Nephron (organoid): ENCODE measurements at regions not wholly inside any gene's neighbourhood (a gene's known extent, or its start where the extent isn't known, plus 50 kb on each side); places are given as distances from the start of the nearest gene placed in this dataset.

Experiments
- H3K27ac Mint-ChIP-seq, 3 experiments: 2 replicates each; pipeline ENCODE4 v1.8.0; 2020; ENCODE audit warnings: mixed read lengths in 3 of 3, mild to moderate bottlenecking in 2 of 3, moderate library complexity in 1 of 3
- H3K27me3 Mint-ChIP-seq: 2 replicates; pipeline ENCODE4 v1.8.0; 2021; ENCODE audit warnings: low read depth, mild to moderate bottlenecking, moderate library complexity, mixed read lengths
- H3K36me3 Mint-ChIP-seq: 2 replicates; pipeline ENCODE4 v1.8.0; 2020; ENCODE audit warnings: low read depth, mixed read lengths
- H3K4me1 Mint-ChIP-seq: 2 replicates; pipeline ENCODE4 v1.8.0; 2020; ENCODE audit warnings: mixed read lengths
- H3K4me3 Mint-ChIP-seq, 3 experiments: 2 replicates each; pipeline ENCODE4 v1.8.0; 2020; ENCODE audit warnings: mild to moderate bottlenecking in 3 of 3, mixed read lengths in 3 of 3, moderate library complexity in 2 of 3
- H3K9me3 Mint-ChIP-seq: 2 replicates; pipeline ENCODE4 v1.8.0; 2020; ENCODE audit warnings: mixed read lengths
- TF ChIP-seq, protein P1 (sequence below), 3 experiments: fragments of 200-600 bp; sonication (generic); IDR thresholded peaks; one replicate each; pipeline ENCODE4 v1.5.0; 2021; ENCODE audit warnings: antibody characterized with exemption in 3 of 3; ENCODE audit not compliant: unreplicated experiment in 3 of 3

DNA sequence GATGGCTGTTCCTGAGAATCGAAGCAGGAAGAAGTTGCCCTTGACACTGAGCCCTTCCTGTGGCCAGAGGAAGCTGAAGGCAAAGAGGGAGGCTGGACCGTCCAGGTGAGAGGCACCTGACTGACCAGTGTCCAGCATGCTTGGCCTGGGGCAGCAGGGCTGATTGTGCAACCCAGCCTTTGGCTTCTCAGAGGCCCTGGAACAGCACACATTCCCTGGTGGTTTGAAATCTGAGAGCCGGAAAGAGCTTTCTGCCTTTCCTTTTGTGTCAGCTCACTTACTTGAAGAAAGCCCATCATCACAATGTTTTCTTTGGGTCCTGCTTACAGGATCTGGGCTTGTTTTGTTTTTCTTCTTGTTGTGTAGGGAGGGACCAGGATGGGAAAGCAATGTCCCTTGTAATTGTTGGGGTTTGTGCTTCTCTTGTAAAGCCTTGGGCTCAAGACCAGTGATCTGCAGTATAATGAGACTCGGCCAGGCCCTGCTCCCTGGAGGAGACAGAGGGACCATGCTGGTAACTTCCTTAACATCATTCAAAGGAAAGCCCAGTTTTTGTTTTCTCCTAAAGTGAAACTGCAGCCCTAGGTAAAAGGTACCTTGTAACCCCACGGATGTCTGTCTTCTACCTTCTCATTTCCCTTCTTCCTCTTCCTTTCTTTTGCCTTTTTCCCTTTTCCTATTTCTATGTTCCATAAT is 213.7 kb downstream of the NXNL2 start:
- H3K27ac Mint-ChIP-seq, result peak overlapping the region; percentile 93 to 99 (median 97)
- TF ChIP-seq, protein P1, sequence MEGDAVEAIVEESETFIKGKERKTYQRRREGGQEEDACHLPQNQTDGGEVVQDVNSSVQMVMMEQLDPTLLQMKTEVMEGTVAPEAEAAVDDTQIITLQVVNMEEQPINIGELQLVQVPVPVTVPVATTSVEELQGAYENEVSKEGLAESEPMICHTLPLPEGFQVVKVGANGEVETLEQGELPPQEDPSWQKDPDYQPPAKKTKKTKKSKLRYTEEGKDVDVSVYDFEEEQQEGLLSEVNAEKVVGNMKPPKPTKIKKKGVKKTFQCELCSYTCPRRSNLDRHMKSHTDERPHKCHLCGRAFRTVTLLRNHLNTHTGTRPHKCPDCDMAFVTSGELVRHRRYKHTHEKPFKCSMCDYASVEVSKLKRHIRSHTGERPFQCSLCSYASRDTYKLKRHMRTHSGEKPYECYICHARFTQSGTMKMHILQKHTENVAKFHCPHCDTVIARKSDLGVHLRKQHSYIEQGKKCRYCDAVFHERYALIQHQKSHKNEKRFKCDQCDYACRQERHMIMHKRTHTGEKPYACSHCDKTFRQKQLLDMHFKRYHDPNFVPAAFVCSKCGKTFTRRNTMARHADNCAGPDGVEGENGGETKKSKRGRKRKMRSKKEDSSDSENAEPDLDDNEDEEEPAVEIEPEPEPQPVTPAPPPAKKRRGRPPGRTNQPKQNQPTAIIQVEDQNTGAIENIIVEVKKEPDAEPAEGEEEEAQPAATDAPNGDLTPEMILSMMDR (IDR thresholded peaks at IDR 0.05; ENCODE audit: unreplicated experiment in 3 of 3), result no peak

DNA sequence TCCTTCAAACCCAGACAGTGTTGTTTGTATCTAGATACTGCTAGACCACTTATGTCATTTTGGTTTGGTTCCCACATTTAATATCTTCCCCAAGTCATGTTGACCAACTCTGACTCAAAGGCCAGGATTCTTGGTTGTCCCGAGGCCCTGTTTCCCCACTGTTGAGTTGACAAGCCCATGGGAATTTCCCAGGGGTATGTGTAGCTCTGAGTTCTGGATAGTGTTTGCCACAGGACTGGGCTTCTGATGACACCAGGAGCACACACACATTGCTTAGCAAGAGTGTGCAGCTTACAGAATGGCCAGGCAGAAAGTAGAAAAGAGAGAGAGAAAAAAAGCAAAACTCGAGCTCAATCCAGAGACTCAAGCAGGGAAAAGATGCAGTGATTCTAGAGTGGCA is 214.4 kb downstream of the NXNL2 start:
- H3K36me3 Mint-ChIP-seq, result no peaks in the 10 kb centered on the region

More for the DNA sequence above, 213.7 kb downstream of the NXNL2 start:
- Mint-ChIP-seq H3K9me3 (peaks cover 1% of the 10 kb centered on the region), H3K36me3 (no peaks in the 10 kb centered on the region), H3K4me3 (peak overlapping the region in 1 of 3 experiments; percentile 20), H3K4me1 (peaks cover 66% of the 10 kb centered on the region), H3K27me3 (no peaks in the 10 kb centered on the region)

DNA sequence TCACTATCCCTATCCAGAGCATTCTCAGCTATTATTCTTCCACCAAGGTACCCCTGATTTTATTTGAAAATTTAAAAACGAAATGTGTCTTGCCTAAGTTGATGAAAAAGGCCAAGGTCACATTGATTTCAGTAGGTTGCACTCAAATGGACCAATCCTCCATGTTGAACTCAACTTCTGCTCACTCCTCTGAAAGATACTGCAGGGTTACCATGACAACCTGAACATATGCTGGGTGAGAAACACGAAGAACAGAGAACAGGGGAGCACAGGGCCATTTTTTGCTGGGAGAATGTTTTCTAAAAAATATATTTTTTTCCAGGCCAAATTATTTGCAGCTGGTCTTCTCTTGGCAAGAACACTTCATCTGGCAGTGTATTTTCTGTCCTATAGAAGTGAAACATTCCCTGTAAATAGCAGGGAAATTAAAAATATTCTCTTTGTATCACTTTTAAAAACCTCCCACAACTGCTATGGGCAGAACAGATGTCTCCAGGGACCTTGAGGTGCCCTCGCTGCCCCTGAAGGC is 215.9 kb downstream of the NXNL2 start:
- Mint-ChIP-seq H3K4me1 (peaks cover 59% of the 10 kb centered on the region), H3K4me3 (no peak overlapping the region), H3K36me3 (no peaks in the 10 kb centered on the region), H3K27me3 (peaks cover 3% of the 10 kb centered on the region), H3K27ac (no peak overlapping the region), H3K9me3 (peaks cover 3% of the 10 kb centered on the region)
- TF ChIP-seq, protein P1 (IDR thresholded peaks at IDR 0.05; ENCODE audit: unreplicated experiment in 3 of 3), result no peak

More for the DNA sequence above, 214.4 kb downstream of the NXNL2 start:
- H3K4me1 Mint-ChIP-seq, result peaks cover 66% of the 10 kb centered on the region
- H3K27me3 Mint-ChIP-seq, result no peaks in the 10 kb centered on the region
- TF ChIP-seq, protein P1 (IDR thresholded peaks at IDR 0.05; ENCODE audit: unreplicated experiment in 3 of 3), result no peak
- H3K4me3 Mint-ChIP-seq, result no peak overlapping the region
- H3K27ac Mint-ChIP-seq, result peak overlapping the region; percentile 93 to 99 (median 97)
- H3K9me3 Mint-ChIP-seq, result peaks cover 3% of the 10 kb centered on the region

DNA sequence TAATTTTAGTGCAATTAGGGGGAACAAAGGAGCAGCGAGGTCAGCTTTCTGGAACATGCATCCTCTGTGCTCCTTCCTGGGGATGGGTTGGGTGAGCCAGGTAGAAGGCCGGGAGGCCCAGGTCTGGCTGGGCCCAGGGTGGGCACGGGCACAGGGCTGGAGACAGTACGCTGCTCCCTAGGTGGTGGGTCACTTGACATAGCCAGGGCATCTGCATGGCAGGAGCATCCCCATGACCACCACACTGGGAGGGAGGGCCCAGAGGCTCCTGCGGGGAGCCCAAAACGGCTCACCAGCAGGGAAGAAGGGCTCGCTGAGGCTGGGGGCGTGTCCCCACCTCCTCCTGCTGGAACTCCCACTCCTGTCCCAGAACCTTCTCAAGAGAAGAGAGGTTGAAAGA is 216.8 kb downstream of the NXNL2 start:
- Mint-ChIP-seq H3K4me3 (no peak overlapping the region), H3K9me3 (peaks cover 3% of the 10 kb centered on the region), H3K4me1 (peaks cover 52% of the 10 kb centered on the region), H3K27me3 (peaks cover 3% of the 10 kb centered on the region), H3K27ac (peak overlapping the region in 1 of 3 experiments; percentile 44), H3K36me3 (no peaks in the 10 kb centered on the region)
- TF ChIP-seq, protein P1 (IDR thresholded peaks at IDR 0.05; ENCODE audit: unreplicated experiment in 3 of 3), result no peak

DNA sequence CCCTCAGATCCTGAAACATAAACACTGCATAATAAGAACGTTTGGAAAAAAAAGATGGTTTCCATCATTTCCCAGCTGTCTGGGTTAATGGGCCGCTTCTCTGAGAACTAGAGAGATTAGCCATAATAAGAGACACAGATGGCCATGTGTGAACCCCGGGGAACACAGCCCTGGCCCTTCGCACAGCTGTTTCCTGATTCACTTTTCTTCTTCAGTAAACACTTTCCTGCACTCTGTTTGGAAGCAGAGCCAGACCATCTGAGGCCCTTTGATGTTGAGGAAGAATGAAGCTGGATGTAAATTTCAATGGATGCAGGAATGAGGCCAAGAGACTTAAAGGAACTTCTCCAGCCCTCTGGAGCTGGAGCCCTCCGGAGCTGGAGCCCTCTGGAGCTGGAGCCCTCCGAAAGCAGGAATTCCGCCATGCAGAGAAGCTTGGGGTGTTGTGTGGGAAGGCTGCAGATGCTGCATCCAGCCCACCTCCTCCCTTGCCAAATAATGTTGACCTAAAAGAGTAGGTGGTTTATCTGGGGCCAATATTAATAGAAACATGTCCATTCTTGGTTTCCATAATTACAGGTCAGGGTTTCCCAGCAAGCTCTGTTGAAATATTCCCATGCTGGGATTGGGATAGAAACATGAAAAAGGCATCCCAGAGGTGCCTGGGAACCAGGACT is 218.9 kb downstream of the NXNL2 start:
- Mint-ChIP-seq H3K27ac (peak overlapping the region; percentile 85 to 94 (median 89)), H3K4me1 (peaks cover 38% of the 10 kb centered on the region), H3K4me3 (no peak overlapping the region), H3K36me3 (no peaks in the 10 kb centered on the region), H3K9me3 (peaks cover 3% of the 10 kb centered on the region), H3K27me3 (peaks cover 3% of the 10 kb centered on the region)
- TF ChIP-seq, protein P1 (IDR thresholded peaks at IDR 0.05; ENCODE audit: unreplicated experiment in 3 of 3), result no peak
